SK-N-SH treated with all-trans-retinoic acid at 6 μM for 48 hours (cell line): ENCODE measurements at regions not wholly inside any gene's neighbourhood (a gene's known extent, or its start where the extent isn't known, plus 50 kb on each side); places are given as distances from the start of the nearest gene placed in this dataset.

Experiments used
- ATAC-seq: fragments of 200-7000 bp; cut with Tn5 transposase; 3 replicates; pipeline ENCODE4 v1.9.1; 2020; ENCODE audit warnings: mild to moderate bottlenecking, moderate library complexity
- ARNTL ChIP-seq: fragments of 450-650 bp; formaldehyde crosslinking; IDR thresholded peaks from 2 replicates; pipeline ENCODE4 v1.5.0; 2020; ENCODE audit warnings: low read depth, mild to moderate bottlenecking, moderate library complexity, borderline replicate concordance
- BACH2 ChIP-seq: fragments of 250-450 bp; sonication (Bioruptor Pico); IDR thresholded peaks from 2 replicates; pipeline ENCODE4 v1.9.0; 2021; ENCODE audit warnings: mild to moderate bottlenecking, borderline replicate concordance
- CSDC2 ChIP-seq: fragments of 250-450 bp; sonication (Bioruptor Pico); IDR thresholded peaks from 2 replicates; pipeline ENCODE4 v1.5.0; 2020; ENCODE audit warnings: mild to moderate bottlenecking, moderate library complexity
- CSRNP3 ChIP-seq: fragments of 250-450 bp; sonication (Bioruptor Pico); IDR thresholded peaks from 2 replicates; pipeline ENCODE4 v1.5.1; 2021; ENCODE audit warnings: mild to moderate bottlenecking, moderate library complexity
- ESRRG ChIP-seq: fragments of 250-450 bp; sonication (Bioruptor Pico); IDR thresholded peaks from 2 replicates; pipeline ENCODE4 v1.6.1; 2021; ENCODE audit warnings: mild to moderate bottlenecking
- GLIS3 ChIP-seq: fragments of 250-450 bp; sonication (Bioruptor Pico); IDR thresholded peaks from 2 replicates; pipeline ENCODE4 v1.5.0; 2020; ENCODE audit warnings: mild to moderate bottlenecking, moderate library complexity
- ISL1 ChIP-seq: fragments of 250-450 bp; sonication (Bioruptor Pico); IDR thresholded peaks from 2 replicates; pipeline ENCODE4 v2.1.2; 2022; ENCODE audit warnings: mild to moderate bottlenecking, moderate library complexity
- OSR1 ChIP-seq: fragments of 250-450 bp; sonication (Bioruptor Pico); IDR thresholded peaks from 2 replicates; pipeline ENCODE4 v1.8.0; 2022; ENCODE audit warnings: moderate library complexity, mild to moderate bottlenecking, inconsistent platforms
- RARB ChIP-seq: fragments of 250-450 bp; sonication (Bioruptor Pico); IDR thresholded peaks from 2 replicates; pipeline ENCODE4 v1.8.0; 2021; ENCODE audit warnings: mild to moderate bottlenecking, moderate library complexity
- SNAI2 ChIP-seq: fragments of 250-450 bp; sonication (Bioruptor Pico); IDR thresholded peaks from 2 replicates; pipeline ENCODE4 v1.5.0; 2020; ENCODE audit warnings: mild to moderate bottlenecking, moderate library complexity
- TCF4 ChIP-seq: fragments of 250-450 bp; sonication (Bioruptor Pico); IDR thresholded peaks from 2 replicates; pipeline ENCODE4 v1.8.0; 2021; ENCODE audit warnings: mild to moderate bottlenecking, moderate library complexity, borderline replicate concordance
- TOX ChIP-seq: fragments of 250-450 bp; sonication (Bioruptor Pico); IDR thresholded peaks from 2 replicates; pipeline ENCODE4 v1.8.0; 2021; ENCODE audit warnings: mild to moderate bottlenecking, moderate library complexity, borderline replicate concordance
- TSHZ2 ChIP-seq: fragments of 250-450 bp; sonication (Bioruptor Pico); IDR thresholded peaks from 2 replicates; pipeline ENCODE4 v1.5.0; 2020; ENCODE audit warnings: mild to moderate bottlenecking, moderate library complexity
- ZFP3 ChIP-seq: fragments of 250-450 bp; sonication (Bioruptor Pico); IDR thresholded peaks from 2 replicates; pipeline ENCODE4 v1.5.0; 2020; ENCODE audit warnings: mild to moderate bottlenecking, moderate library complexity
- ZFP30 ChIP-seq: fragments of 450-650 bp; formaldehyde crosslinking; IDR thresholded peaks from 2 replicates; pipeline ENCODE4 v1.5.0; 2022; ENCODE audit warnings: mild to moderate bottlenecking, moderate library complexity
- ZNF70 ChIP-seq: fragments of 450-650 bp; formaldehyde crosslinking; IDR thresholded peaks from 2 replicates; pipeline ENCODE4 v1.5.0; 2020; ENCODE audit warnings: mild to moderate bottlenecking, moderate library complexity
- ZNF8 ChIP-seq: fragments of 450-650 bp; formaldehyde crosslinking; IDR thresholded peaks from 2 replicates; pipeline ENCODE4 v1.5.0; 2020; ENCODE audit warnings: mild to moderate bottlenecking, moderate library complexity
- TF ChIP-seq, protein P1 (sequence below): fragments of 250-450 bp; sonication (Bioruptor Pico); IDR thresholded peaks from 2 replicates; pipeline ENCODE4 v1.8.0; 2020; ENCODE audit warnings: mild to moderate bottlenecking, moderate library complexity, borderline replicate concordance
- TF ChIP-seq, protein P2 (sequence below): fragments of 250-450 bp; sonication (Bioruptor Pico); IDR thresholded peaks from 2 replicates; pipeline ENCODE4 v1.5.1; 2020; ENCODE audit warnings: low read depth, mild to moderate bottlenecking, moderate library complexity
- TF ChIP-seq, protein P3 (sequence below): fragments of 250-450 bp; sonication (Bioruptor Pico); IDR thresholded peaks from 2 replicates; pipeline ENCODE4 v1.8.0; 2021; ENCODE audit warnings: low read depth, mild to moderate bottlenecking, moderate library complexity, borderline replicate concordance

DNA sequence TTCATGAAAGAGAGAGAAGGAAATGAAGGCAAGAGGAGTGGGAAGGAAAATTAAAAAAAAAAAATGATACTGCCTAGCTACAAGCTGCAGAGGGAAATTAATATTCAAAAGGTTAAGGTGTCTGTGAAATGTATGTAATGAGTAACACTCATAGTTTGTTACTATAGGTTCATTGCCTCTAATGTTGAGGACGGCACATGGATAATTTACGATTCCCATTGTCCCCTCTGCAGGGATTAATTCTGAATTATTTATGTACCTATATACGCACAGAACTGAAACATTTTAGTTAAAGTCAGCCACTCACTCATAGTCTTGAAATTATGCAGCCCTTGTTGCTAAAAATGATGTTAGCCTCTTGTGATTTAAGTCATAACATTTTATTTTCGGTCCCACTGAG lies 869.1 kb downstream of the NR2F1-AS1 start:
- TF ChIP-seq BACH2: no peak
- TF ChIP-seq GLIS3 (CRISPR knock-in tag): no peak
- TF ChIP-seq, protein P1, sequence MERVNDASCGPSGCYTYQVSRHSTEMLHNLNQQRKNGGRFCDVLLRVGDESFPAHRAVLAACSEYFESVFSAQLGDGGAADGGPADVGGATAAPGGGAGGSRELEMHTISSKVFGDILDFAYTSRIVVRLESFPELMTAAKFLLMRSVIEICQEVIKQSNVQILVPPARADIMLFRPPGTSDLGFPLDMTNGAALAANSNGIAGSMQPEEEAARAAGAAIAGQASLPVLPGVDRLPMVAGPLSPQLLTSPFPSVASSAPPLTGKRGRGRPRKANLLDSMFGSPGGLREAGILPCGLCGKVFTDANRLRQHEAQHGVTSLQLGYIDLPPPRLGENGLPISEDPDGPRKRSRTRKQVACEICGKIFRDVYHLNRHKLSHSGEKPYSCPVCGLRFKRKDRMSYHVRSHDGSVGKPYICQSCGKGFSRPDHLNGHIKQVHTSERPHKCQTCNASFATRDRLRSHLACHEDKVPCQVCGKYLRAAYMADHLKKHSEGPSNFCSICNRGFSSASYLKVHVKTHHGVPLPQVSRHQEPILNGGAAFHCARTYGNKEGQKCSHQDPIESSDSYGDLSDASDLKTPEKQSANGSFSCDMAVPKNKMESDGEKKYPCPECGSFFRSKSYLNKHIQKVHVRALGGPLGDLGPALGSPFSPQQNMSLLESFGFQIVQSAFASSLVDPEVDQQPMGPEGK (CRISPR knock-in tag): no peak
- TF ChIP-seq ARNTL (CRISPR knock-in tag): no peak
- no peak for TF ChIP-seq TCF4
- TF ChIP-seq ZFP3: no peak
- TF ChIP-seq CSRNP3 (CRISPR knock-in tag): no peak
- no peak for TF ChIP-seq ZNF70 (CRISPR knock-in tag)
- no peak for TF ChIP-seq ISL1 (CRISPR knock-in tag)
- TF ChIP-seq OSR1 (CRISPR knock-in tag): no peak
- no peak for TF ChIP-seq CSDC2
- TF ChIP-seq, protein P2, sequence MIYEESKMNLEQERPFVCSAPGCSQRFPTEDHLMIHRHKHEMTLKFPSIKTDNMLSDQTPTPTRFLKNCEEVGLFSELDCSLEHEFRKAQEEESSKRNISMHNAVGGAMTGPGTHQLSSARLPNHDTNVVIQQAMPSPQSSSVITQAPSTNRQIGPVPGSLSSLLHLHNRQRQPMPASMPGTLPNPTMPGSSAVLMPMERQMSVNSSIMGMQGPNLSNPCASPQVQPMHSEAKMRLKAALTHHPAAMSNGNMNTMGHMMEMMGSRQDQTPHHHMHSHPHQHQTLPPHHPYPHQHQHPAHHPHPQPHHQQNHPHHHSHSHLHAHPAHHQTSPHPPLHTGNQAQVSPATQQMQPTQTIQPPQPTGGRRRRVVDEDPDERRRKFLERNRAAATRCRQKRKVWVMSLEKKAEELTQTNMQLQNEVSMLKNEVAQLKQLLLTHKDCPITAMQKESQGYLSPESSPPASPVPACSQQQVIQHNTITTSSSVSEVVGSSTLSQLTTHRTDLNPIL (CRISPR knock-in tag): no peak
- TF ChIP-seq TOX (CRISPR knock-in tag): no peak
- TF ChIP-seq ZNF8 (CRISPR knock-in tag): no peak
- TF ChIP-seq, protein P3, sequence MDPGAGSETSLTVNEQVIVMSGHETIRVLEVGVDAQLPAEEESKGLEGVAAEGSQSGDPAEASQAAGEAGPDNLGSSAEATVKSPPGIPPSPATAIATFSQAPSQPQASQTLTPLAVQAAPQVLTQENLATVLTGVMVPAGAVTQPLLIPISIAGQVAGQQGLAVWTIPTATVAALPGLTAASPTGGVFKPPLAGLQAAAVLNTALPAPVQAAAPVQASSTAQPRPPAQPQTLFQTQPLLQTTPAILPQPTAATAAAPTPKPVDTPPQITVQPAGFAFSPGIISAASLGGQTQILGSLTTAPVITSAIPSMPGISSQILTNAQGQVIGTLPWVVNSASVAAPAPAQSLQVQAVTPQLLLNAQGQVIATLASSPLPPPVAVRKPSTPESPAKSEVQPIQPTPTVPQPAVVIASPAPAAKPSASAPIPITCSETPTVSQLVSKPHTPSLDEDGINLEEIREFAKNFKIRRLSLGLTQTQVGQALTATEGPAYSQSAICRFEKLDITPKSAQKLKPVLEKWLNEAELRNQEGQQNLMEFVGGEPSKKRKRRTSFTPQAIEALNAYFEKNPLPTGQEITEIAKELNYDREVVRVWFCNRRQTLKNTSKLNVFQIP: no peak
- TF ChIP-seq TSHZ2: no peak
- TF ChIP-seq SNAI2: no peak
- TF ChIP-seq ESRRG (CRISPR knock-in tag): no peak
- TF ChIP-seq ZFP30: no peak
- no peak for TF ChIP-seq RARB (CRISPR knock-in tag)
- TF ChIP-seq, all 23 proteins: peak for 0
- ATAC-seq: no peak

DNA sequence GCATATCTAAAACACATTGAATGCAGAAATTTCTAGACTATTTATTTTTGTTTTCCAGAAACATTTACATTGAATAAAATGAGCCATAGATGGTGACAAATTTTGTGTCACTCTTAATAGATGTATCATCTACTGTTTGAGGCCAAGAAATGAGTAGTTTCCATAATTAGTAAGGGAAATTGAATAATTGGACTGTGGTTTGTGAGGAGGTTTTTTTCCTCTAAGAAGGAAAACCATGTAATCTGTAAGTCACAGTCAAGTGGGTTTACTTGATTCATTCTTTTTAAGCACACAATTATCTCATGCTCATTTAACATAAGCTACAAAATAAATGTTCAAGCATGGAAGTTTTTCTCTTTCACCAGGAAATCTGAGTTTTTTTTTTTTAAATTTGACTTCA lies 876.4 kb downstream of the NR2F1-AS1 start:
- TF ChIP-seq ZNF8 (CRISPR knock-in tag) (no peak), CSDC2 (no peak), TCF4 (no peak), SNAI2 (no peak), BACH2 (no peak)
- TF ChIP-seq, protein P2 (CRISPR knock-in tag): no peak
- TF ChIP-seq, protein P3: no peak
- ATAC-seq: no peak
